ENCODE measurements at regions not wholly inside any gene's neighbourhood (a gene's known extent, or its start where the extent isn't known, plus 50 kb on each side); places are given as distances from the start of the nearest gene placed in this dataset.
A peak's percentile ranks its signal among the peaks of the same experiment; 100 is the strongest.

GRCh38 chr9:86632537-86632936 lies 278.3 kb upstream of the TUT7 start:
- H3K9ac ChIP-seq (ENCODE audit: low read length in 3 of 3) = no peak overlapping the region
- intact Hi-C loops (cut with DNase I) = no loop called here

GRCh38 chr9:86629530-86629929 lies 275.3 kb upstream of the TUT7 start:
- intact Hi-C loops (cut with DNase I) = no loop called here
- DNase-seq (no peak), FAIRE-seq (no peak)
- Histone ChIP-seq H3K4me1 (ENCODE audit: control insufficient read depth in 2 of 3, insufficient read depth in 2 of 3, low read depth in 1 of 3, low read length in 3 of 3) (no peaks in the 10 kb centered on the region), H3K4me3 (ENCODE audit: low read length in 3 of 3) (no peak overlapping the region), H3K9me3 (ENCODE audit: control insufficient read depth in 2 of 3, insufficient read depth in 1 of 3, low read length in 3 of 3) (no peaks in the 10 kb centered on the region), H3K27ac (ENCODE audit: low read depth in 2 of 2, low read length in 2 of 2) (no peak overlapping the region), H3K27me3 (ENCODE audit: control insufficient read depth, insufficient read depth, low read length) (no peaks in the 10 kb centered on the region), H3K36me3 (ENCODE audit: control insufficient read depth in 2 of 3, insufficient read depth in 3 of 3, low read length in 3 of 3) (no peaks in the 10 kb centered on the region), H3K9ac (ENCODE audit: low read length in 3 of 3) (no peak overlapping the region)
- TF ChIP-seq CTCF (IDR thresholded peaks at IDR 0.05; ENCODE audit: borderline replicate concordance, extremely low read depth, insufficient read depth) = no peak

More at GRCh38 chr9:86632537-86632936, 278.3 kb upstream of the TUT7 start:
- H3K4me3 ChIP-seq (ENCODE audit: low read length in 3 of 3) = no peak overlapping the region
- no peak overlapping the region for H3K27ac ChIP-seq (ENCODE audit: low read depth in 2 of 2, low read length in 2 of 2)
- no peak for FAIRE-seq
- no peak for DNase-seq
- no peaks in the 10 kb centered on the region for H3K9me3 ChIP-seq (ENCODE audit: control insufficient read depth in 2 of 3, insufficient read depth in 1 of 3, low read length in 3 of 3)
- H3K27me3 ChIP-seq (ENCODE audit: control insufficient read depth, insufficient read depth, low read length) = no peaks in the 10 kb centered on the region
- H3K36me3 ChIP-seq (ENCODE audit: control insufficient read depth in 2 of 3, insufficient read depth in 3 of 3, low read length in 3 of 3) = no peaks in the 10 kb centered on the region
- H3K4me1 ChIP-seq (ENCODE audit: control insufficient read depth in 2 of 3, insufficient read depth in 2 of 3, low read depth in 1 of 3, low read length in 3 of 3) = peaks cover 0 to 5% (median 0%) of the 10 kb centered on the region in 3 donors
- TF ChIP-seq CTCF (IDR thresholded peaks at IDR 0.05; ENCODE audit: borderline replicate concordance, extremely low read depth, insufficient read depth) = no peak

- no peak for FAIRE-seq
- Histone ChIP-seq H3K27ac (ENCODE audit: low read depth in 2 of 2, low read length in 2 of 2) (no peak overlapping the region), H3K36me3 (ENCODE audit: control insufficient read depth in 2 of 3, insufficient read depth in 3 of 3, low read length in 3 of 3) (no peaks in the 10 kb centered on the region), H3K9ac (ENCODE audit: low read length in 3 of 3) (no peak overlapping the region), H3K27me3 (ENCODE audit: control insufficient read depth, insufficient read depth, low read length) (no peaks in the 10 kb centered on the region), H3K4me1 (ENCODE audit: control insufficient read depth in 2 of 3, insufficient read depth in 2 of 3, low read depth in 1 of 3, low read length in 3 of 3) (no peaks in the 10 kb centered on the region), H3K4me3 (ENCODE audit: low read length in 3 of 3) (no peak overlapping the region), H3K9me3 (ENCODE audit: control insufficient read depth in 2 of 3, insufficient read depth in 1 of 3, low read length in 3 of 3) (no peaks in the 10 kb centered on the region)
- no peak for DNase-seq
- TF ChIP-seq CTCF (IDR thresholded peaks at IDR 0.05; ENCODE audit: borderline replicate concordance, extremely low read depth, insufficient read depth) = no peak
- intact Hi-C loops (cut with DNase I) = no loop called here
Measured at GRCh38 chr9:86626802-86627201, 272.6 kb upstream of the TUT7 start.

GRCh38 chr9:86624630-86625029 lies 270.4 kb upstream of the TUT7 start:
- no peaks in the 10 kb centered on the region for H3K36me3 ChIP-seq (ENCODE audit: control insufficient read depth in 2 of 3, insufficient read depth in 3 of 3, low read length in 3 of 3)
- no peaks in the 10 kb centered on the region for H3K9me3 ChIP-seq (ENCODE audit: control insufficient read depth in 2 of 3, insufficient read depth in 1 of 3, low read length in 3 of 3)
- intact Hi-C loops (cut with DNase I) = no loop called here
- H3K27me3 ChIP-seq (ENCODE audit: control insufficient read depth, insufficient read depth, low read length) = no peaks in the 10 kb centered on the region
- no peak for FAIRE-seq
- no peak overlapping the region for H3K4me3 ChIP-seq (ENCODE audit: low read length in 3 of 3)
- TF ChIP-seq CTCF (IDR thresholded peaks at IDR 0.05; ENCODE audit: borderline replicate concordance, extremely low read depth, insufficient read depth) = no peak
- H3K4me1 ChIP-seq (ENCODE audit: control insufficient read depth in 2 of 3, insufficient read depth in 2 of 3, low read depth in 1 of 3, low read length in 3 of 3) = no peaks in the 10 kb centered on the region
- peak in 3 of 5 donors; percentile 48 to 94 (median 82) for DNase-seq
- no peak overlapping the region for H3K9ac ChIP-seq (ENCODE audit: low read length in 3 of 3)
- H3K27ac ChIP-seq (ENCODE audit: low read depth in 2 of 2, low read length in 2 of 2) = no peak overlapping the region
